HFFc6 (cell line): ENCODE measurements at regions not wholly inside any gene's neighbourhood (a gene's known extent, or its start where the extent isn't known, plus 50 kb on each side); places are given as distances from the start of the nearest gene placed in this dataset.

Source experiments
- DNase-seq: peaks from one replicate; pipeline ENCODE4 v3.0.0-alpha.2; 2018
- H3K27ac Mint-ChIP-seq: 2 replicates; pipeline ENCODE4 v1.8.0; 2020; ENCODE audit warnings: mild to moderate bottlenecking, mixed read lengths
- H3K27me3 Mint-ChIP-seq: 2 replicates; pipeline ENCODE4 v1.8.0; 2021; ENCODE audit warnings: mild to moderate bottlenecking, moderate library complexity, mixed read lengths; ENCODE audit not compliant: insufficient read depth
- H3K36me3 Mint-ChIP-seq: 2 replicates; pipeline ENCODE4 v1.8.0; 2021; ENCODE audit warnings: low read depth, mixed read lengths
- H3K4me1 Mint-ChIP-seq: 2 replicates; pipeline ENCODE4 v1.8.0; 2020; ENCODE audit warnings: low read depth, mixed read lengths
- H3K4me3 Mint-ChIP-seq: 2 replicates; pipeline ENCODE4 v1.8.0; 2020; ENCODE audit warnings: mild to moderate bottlenecking, moderate library complexity, mixed read lengths
- H3K9me3 Mint-ChIP-seq: 2 replicates; pipeline ENCODE4 v1.8.0; 2020; ENCODE audit warnings: mild to moderate bottlenecking, mixed read lengths
- TF ChIP-seq, protein P1 (sequence below): fragments of 200-600 bp; sonication (generic); IDR thresholded peaks from 2 replicates; pipeline ENCODE4 v1.5.0; 2021; ENCODE audit warnings: antibody characterized with exemption, mild to moderate bottlenecking

DNA sequence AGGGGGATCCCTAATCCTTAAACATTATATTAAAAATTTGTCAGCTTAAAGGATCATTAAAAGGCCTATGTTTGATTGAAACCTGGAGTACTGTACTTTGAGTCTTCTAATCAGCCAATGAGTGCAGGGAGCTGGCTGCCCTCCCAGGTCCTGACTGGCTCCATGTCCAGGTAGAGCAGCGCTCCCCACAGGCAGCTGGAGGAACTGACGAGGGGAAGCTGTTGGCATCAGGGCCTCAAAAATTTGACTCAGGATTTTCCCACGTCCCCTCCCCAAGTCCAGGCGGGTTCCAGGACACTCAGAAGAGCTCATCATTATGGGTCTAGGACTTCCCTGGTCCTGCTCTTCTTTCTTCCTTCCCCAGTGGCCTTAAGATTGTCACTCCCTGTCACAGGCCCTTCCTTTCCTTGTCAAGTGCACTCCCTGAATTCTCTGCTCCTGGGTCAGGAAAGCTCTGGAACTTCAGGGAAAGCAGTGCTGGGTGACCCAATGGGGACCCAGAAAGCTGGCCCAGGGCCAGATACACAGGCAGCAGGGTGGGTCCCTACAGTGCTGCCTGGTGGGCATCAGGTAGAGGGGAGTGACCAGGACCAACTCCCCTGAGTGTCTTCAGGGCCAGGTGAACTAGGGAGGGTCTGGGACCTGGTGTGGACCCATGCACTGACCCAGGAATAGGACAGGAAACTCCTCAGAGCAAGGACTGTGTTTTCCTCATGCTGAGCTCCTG lies 65.5 kb downstream of the GGTLC2 start:
- Mint-ChIP-seq H3K27ac (no peak overlapping the region), H3K4me3 (no peak overlapping the region), H3K27me3 (peaks cover 19% of the 10 kb centered on the region), H3K9me3 (no peaks in the 10 kb centered on the region), H3K36me3 (no peaks in the 10 kb centered on the region), H3K4me1 (no peaks in the 10 kb centered on the region)
- DNase-seq, result no peak
- TF ChIP-seq, protein P1, sequence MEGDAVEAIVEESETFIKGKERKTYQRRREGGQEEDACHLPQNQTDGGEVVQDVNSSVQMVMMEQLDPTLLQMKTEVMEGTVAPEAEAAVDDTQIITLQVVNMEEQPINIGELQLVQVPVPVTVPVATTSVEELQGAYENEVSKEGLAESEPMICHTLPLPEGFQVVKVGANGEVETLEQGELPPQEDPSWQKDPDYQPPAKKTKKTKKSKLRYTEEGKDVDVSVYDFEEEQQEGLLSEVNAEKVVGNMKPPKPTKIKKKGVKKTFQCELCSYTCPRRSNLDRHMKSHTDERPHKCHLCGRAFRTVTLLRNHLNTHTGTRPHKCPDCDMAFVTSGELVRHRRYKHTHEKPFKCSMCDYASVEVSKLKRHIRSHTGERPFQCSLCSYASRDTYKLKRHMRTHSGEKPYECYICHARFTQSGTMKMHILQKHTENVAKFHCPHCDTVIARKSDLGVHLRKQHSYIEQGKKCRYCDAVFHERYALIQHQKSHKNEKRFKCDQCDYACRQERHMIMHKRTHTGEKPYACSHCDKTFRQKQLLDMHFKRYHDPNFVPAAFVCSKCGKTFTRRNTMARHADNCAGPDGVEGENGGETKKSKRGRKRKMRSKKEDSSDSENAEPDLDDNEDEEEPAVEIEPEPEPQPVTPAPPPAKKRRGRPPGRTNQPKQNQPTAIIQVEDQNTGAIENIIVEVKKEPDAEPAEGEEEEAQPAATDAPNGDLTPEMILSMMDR, result peak; percentile 56

DNA sequence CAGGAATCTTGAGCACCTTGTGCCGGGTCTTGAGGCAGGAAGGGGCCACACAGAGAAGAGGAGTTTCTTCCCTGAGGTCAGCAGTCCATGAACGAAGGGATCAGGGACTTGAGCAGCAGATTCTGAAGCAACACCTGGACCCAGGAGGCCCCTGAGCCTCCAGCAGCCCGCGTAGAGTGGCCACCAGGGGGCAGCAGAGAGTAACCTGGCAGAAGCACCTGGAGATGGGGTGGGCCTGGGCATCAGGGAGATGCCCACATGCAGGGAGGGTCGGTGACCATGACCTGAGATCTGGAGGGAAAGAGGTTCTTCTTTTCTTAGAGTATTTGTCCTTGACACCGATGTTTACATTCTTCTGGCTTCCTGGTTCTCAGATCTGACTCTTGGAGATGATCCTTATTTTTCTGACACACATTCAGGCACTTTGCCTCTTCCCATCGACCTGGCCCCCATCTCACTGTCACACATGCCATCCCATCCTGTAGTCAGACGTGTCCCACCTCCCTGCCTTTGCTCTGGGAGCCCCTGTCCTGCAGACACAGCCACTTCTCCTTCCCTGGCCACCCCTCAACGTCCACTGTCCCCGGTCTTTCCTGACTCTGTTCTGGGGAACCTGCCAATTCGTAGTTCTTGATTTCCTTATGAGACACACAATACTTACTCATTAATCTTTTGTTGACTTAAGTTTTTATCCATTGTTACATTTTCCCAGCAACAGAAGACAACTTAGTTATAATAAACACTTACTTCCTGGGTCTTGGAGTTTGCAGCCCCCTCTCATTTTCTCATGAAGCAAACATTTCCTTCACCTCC lies 66.5 kb downstream of the GGTLC2 start:
- Mint-ChIP-seq H3K4me3 (no peak overlapping the region), H3K36me3 (no peaks in the 10 kb centered on the region), H3K27me3 (peaks cover 22% of the 10 kb centered on the region), H3K4me1 (no peaks in the 10 kb centered on the region), H3K9me3 (no peaks in the 10 kb centered on the region), H3K27ac (no peak overlapping the region)
- TF ChIP-seq, protein P1, result peak; percentile 99
- no peak for DNase-seq

DNA sequence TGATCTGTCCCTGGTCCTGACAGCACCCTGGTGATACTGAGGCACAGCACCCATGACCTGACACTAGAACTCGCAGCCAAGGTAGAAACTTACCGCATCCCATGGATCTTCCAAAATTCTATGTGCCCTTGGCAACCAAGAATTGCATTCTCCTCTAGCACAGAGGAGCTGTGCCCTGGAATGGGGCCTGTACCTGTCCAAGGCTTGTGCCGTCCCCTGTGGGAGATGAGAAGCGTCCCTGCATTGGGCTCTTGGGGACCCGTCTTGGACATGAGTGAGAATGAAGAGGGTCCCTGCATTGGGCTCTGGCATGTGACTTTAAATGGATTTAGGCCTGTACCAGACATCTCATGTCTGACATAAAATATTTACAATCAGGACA lies 67.1 kb downstream of the GGTLC2 start:
- Mint-ChIP-seq H3K4me3 (no peak overlapping the region), H3K27me3 (peaks cover 22% of the 10 kb centered on the region), H3K36me3 (no peaks in the 10 kb centered on the region), H3K9me3 (no peaks in the 10 kb centered on the region), H3K27ac (no peak overlapping the region), H3K4me1 (no peaks in the 10 kb centered on the region)
- DNase-seq, result no peak
- TF ChIP-seq, protein P1, result no peak

DNA sequence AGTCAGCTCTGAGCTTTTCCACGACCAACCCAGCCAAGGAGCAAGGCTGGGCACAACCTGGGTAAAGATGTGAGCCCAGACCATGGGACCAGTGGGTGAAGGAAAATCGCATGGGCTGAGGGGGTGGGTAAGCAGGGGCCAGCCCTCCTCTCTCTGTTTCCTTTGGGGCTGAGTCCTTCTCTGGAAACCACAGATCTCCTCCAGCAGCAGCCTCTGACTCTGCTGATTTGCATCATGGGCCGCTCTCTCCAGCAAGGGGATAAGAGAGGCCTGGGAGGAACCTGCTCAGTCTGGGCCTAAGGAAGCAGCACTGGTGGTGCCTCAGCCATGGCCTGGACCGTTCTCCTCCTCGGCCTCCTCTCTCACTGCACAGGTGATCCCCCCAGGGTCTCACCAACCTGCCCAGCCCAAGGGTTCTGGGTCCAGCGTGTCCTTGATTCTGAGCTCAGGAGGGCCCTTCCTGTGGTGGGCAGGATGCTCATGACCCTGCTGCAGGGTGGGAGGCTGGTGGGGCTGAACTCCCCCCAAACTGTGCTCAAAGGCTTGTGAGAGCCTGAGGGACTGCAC lies 67.8 kb downstream of the GGTLC2 start:
- Mint-ChIP-seq H3K4me3 (no peak overlapping the region), H3K9me3 (no peaks in the 10 kb centered on the region), H3K4me1 (no peaks in the 10 kb centered on the region), H3K27me3 (peaks cover 26% of the 10 kb centered on the region), H3K36me3 (no peaks in the 10 kb centered on the region), H3K27ac (no peak overlapping the region)
- TF ChIP-seq, protein P1, result no peak
- DNase-seq, result no peak

DNA sequence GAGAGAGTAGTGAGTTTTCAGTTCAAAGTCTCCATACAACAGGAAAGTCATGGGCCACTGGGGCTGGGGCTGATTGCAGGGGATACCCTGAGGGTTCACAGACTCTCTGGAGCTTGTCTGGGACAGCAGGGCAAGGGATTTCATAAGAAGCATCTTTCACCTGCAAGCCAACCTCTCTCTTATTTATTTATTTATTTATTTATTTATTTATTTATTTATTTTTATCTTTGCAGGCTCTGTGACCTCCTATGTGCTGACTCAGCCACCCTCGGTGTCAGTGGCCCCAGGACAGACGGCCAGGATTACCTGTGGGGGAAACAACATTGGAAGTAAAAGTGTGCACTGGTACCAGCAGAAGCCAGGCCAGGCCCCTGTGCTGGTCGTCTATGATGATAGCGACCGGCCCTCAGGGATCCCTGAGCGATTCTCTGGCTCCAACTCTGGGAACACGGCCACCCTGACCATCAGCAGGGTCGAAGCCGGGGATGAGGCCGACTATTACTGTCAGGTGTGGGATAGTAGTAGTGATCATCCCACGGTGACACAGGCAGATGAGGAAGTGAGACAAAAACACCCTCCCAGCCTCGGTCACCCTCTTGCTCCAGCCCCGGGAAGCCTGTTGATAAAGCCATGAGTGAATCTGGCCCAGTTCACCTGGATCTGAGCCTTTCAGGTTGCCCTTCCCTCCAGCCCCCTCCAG lies 68.4 kb downstream of the GGTLC2 start:
- no peak for DNase-seq
- H3K9me3 Mint-ChIP-seq, result no peaks in the 10 kb centered on the region
- TF ChIP-seq, protein P1, result no peak
- peaks cover 28% of the 10 kb centered on the region for H3K27me3 Mint-ChIP-seq
- H3K4me1 Mint-ChIP-seq, result no peaks in the 10 kb centered on the region
- no peaks in the 10 kb centered on the region for H3K36me3 Mint-ChIP-seq
- no peak overlapping the region for H3K4me3 Mint-ChIP-seq
- no peak overlapping the region for H3K27ac Mint-ChIP-seq
